GM18867 (cell line): ENCODE measurements at regions not wholly inside any gene's neighbourhood (a gene's known extent, or its start where the extent isn't known, plus 50 kb on each side); places are given as distances from the start of the nearest gene placed in this dataset.

Experiments
- ATAC-seq: cut with Tn5 transposase; IDR thresholded peaks from one replicate; pipeline ENCODE4 v1.9.1; 2021; ENCODE audit warnings: mild to moderate bottlenecking, moderate library complexity; ENCODE audit not compliant: unreplicated experiment

- no peak for ATAC-seq
Observed at GRCh38 chr2:81576713-81577112, 1272.2 kb upstream of the LRRTM1 start.

- no peak for ATAC-seq
Observed at GRCh38 chr2:81551040-81551634, 1246.6 kb upstream of the LRRTM1 start.

GRCh38 chr2:81550277-81550676 is 1245.7 kb upstream of the LRRTM1 start:
- no peak for ATAC-seq

GRCh38 chr2:81549646-81550045 is 1245.1 kb upstream of the LRRTM1 start:
- ATAC-seq: no peak

GRCh38 chr2:81545626-81546025 is 1241.1 kb upstream of the LRRTM1 start:
- no peak for ATAC-seq

GRCh38 chr2:81542119-81542518 is 1237.6 kb upstream of the LRRTM1 start:
- no peak for ATAC-seq

GRCh38 chr2:81529944-81530343 is 1225.4 kb upstream of the LRRTM1 start:
- no peak for ATAC-seq

- ATAC-seq: peak; percentile 74
Observed at GRCh38 chr2:81528852-81529480, 1224.4 kb upstream of the LRRTM1 start.

GRCh38 chr2:81523344-81523743 is 1218.8 kb upstream of the LRRTM1 start:
- no peak for ATAC-seq

GRCh38 chr2:81513328-81513727 is 1208.8 kb upstream of the LRRTM1 start:
- no peak for ATAC-seq

GRCh38 chr2:81505586-81505985 is 1201.0 kb upstream of the LRRTM1 start:
- ATAC-seq: no peak

GRCh38 chr2:81495556-81495955 is 1191.0 kb upstream of the LRRTM1 start:
- ATAC-seq: no peak

GRCh38 chr2:81483254-81483653 is 1178.7 kb upstream of the LRRTM1 start:
- no peak for ATAC-seq

GRCh38 chr2:81481994-81482368 is 1177.4 kb upstream of the LRRTM1 start:
- no peak for ATAC-seq

GRCh38 chr2:81481242-81481993 is 1176.9 kb upstream of the LRRTM1 start:
- no peak for ATAC-seq

- ATAC-seq: no peak
Observed at GRCh38 chr2:81467096-81467495, 1162.5 kb upstream of the LRRTM1 start.

- ATAC-seq: no peak
Observed at GRCh38 chr2:81462420-81462819, 1157.9 kb upstream of the LRRTM1 start.

- no peak for ATAC-seq
Observed at GRCh38 chr2:81445176-81445575, 1140.6 kb upstream of the LRRTM1 start.

- ATAC-seq: no peak
Observed at GRCh38 chr2:81437456-81438000, 1133.0 kb upstream of the LRRTM1 start.

GRCh38 chr2:81436256-81436655 is 1131.7 kb upstream of the LRRTM1 start:
- no peak for ATAC-seq

- ATAC-seq: no peak
Observed at GRCh38 chr2:81412681-81413080, 1108.1 kb upstream of the LRRTM1 start.

- no peak for ATAC-seq
Observed at GRCh38 chr2:81403508-81403907, 1099.0 kb upstream of the LRRTM1 start.
